T follicular helper cell (primary cell): ENCODE measurements at regions not wholly inside any gene's neighbourhood (a gene's known extent, or its start where the extent isn't known, plus 50 kb on each side); places are given as distances from the start of the nearest gene placed in this dataset.

Experiments
- DNase-seq: peaks from one replicate; pipeline ENCODE4 v3.0.0-alpha.2; 2020; ENCODE audit warnings: low read depth

DNA sequence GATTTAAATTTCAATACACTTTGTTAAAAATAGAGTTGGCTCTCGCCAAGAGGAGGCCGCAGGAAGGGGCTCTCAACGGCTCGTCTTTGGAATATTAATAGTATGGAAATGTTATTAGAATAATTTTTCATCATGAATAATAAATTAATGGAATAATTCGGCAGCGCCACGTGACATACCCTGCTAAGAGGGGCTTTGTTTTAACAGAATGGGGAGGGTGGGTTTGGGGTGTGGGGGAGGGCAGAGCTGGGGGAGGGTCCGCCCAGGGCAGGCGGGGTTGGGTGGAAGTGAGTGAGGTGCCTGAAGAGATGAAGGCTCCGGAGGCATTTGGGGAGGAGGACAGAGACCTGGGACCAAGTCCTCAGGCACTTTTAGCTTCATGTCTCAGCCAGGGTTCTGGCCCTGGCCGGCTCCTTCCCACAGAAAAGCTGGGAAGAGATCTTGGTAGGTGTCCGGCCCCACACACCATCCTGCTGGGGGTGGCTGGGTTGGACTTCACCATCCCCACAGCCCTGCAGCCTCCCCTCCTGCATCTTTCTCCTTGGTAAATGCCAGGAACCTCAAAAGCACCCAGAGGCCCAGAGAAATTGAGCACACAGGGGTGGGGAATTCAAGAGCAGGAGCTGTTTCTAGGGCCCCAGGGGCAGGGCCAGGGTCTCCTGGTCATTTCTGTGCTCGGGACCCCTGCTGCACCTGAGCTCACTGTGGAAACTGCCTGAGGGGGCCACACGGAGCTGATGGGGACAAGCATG is 93.6 kb upstream of the BHLHE23 start:
- DNase-seq: no peak

DNA sequence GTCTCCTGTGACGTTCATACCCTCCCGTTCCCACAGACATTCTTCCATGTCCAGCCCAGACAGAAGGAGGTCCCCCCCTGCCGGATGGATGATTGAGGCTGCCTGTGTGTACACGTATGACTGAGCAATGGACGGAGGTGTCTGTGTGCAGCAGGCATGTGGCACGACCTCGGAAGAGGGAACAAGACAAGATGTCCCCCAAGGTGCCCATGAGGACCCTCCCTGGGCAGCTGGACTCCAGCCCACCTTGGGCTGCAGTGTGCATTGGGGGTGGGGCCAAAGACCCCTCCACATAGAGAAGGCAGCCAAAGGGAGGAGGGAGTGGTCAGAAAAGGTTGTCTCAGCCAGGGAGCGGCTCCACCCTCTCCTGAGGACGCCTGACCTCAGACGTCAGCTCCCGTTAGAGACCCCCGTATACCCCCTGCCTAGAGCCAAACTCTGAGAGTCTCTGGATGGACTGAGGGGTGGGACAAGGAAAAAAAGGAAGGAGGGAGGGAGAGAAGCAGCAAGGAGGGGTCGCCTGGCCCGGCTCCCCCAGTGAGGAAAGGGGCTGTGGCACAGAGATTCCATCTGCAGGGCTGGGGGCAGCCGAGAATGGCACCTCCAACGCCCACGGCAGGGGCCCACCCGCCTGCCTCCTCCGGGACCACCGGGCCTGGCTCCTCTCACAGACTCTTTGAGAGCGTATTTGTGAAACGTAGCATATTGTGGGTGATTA is 92.9 kb upstream of the BHLHE23 start:
- no peak for DNase-seq

DNA sequence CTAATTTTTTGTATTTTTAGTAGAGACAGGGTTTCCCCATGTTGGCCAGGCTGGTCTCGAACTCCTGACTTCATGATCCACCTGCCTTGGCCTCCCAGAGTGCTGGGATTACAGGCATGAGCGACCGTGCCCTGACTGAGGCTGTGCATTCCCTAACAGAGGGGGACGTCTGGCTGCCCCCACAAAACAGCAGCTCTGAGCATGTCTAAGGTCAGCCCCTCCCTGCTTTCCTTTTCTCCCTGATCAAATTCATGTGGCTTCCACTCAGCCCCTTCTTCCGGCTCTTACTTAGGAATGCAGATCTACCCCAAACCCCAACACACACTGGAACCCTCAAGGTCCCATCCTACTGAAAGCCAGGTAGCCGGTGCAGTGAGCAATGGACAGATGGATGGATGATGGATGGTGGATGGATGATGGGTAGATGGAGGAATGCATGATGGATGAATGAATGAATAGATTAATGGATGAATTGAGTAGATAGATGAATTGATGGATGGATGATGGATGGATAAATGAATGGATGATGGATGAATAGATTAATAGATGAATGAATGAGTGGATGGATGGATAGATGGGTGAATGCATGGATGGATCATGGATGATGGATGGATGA is 91.5 kb upstream of the BHLHE23 start:
- no peak for DNase-seq

DNA sequence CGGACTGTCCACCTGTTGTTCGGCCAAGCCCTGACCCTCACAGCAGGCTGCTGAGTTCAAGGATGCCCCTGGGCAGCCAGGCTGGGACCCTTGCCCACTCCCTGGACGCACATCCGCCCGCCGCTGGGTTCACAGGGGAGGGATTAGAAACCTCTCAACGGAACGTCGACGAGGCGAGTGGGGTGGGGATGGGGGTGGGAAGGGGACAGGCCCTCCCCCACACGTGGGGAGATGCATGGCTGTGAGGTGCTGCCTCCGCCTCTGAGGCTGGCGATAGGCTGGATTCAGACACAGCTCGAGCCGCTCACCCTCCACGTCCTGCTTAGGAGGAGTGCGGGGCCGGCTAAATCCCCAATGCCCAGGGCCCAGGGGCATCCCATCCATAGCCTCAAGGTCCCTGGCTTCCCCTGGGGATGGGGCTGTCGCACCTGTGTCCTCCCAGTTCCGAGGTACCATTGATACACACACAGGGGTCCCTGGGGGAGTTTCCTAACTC is 90.6 kb upstream of the BHLHE23 start:
- no peak for DNase-seq

DNA sequence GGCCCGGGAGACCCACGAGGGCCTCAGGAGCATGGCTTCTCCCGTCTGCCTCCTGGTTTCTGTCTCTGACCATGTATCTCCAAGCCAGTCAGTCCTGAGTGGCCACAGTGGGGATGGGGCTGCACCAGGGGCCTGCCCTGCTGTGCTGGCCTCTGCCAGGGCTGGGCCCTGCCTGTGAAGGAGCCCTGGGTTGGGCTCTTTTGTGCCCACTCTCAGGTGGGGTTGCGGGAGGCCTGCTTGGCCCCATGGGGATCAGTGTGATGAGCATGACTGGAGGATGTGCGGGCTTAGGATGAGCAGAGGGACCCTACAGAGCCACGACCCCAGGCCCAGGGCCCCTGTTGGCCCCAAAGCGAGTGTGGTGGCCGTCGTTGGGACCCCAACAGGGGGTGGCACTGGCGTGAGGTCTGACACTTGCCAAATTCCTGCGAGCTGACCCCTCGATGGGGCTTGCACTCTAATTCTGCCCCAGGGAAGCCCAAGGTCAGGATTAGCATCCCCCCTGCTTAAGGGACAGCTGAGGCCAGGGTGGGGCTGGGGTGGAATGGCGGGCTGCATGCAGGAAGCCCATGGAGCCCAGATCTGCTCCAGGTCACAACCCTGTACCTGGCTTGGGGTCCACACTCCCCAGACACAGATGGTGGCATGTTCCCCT is 90.0 kb upstream of the BHLHE23 start:
- no peak for DNase-seq

DNA sequence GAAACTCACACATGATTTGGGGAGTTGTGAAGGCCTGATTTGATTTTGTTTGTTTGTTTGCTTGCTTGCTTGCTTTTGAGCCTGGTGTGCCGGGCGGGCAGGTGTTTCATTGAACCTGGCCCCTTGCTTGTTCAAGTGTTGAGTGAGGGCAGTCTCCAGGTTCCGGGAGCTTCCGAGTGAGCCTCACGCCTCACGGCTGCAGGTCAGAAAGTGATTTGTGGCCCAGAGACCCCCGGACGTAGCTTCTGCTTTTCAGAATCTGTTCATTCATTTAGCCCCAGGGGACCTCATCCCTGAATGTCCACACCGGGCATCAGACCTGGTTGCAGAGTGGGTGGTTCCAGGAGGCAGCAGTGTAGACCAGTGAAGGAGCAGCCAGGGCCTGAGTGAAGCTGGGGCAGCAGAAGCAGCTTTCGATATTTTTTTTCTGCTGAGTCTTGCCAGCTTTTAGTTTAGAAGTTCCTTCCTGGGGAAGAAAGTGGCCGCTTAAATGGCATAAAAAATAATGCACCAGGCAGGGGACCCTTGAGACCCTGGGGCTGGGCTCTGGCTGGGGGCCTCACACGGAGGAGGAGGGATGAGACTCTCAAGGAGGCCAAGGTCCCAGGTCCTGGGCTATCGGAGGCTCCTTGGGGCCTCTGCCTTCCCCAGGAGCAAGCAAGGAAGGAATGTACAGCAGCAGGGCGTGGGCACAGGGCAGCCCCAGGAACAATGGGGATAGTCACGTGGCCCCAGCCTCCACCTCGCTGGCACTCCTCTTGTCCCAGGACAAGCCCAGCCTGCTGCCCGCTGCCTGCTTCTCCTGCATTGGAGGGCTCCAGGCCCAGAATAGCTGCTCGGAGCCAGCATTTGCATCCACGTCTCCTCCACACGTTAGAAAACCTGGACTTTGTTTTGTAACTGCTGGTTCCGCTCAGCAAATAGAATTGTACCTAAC is 89.2 kb upstream of the BHLHE23 start:
- no peak for DNase-seq

DNA sequence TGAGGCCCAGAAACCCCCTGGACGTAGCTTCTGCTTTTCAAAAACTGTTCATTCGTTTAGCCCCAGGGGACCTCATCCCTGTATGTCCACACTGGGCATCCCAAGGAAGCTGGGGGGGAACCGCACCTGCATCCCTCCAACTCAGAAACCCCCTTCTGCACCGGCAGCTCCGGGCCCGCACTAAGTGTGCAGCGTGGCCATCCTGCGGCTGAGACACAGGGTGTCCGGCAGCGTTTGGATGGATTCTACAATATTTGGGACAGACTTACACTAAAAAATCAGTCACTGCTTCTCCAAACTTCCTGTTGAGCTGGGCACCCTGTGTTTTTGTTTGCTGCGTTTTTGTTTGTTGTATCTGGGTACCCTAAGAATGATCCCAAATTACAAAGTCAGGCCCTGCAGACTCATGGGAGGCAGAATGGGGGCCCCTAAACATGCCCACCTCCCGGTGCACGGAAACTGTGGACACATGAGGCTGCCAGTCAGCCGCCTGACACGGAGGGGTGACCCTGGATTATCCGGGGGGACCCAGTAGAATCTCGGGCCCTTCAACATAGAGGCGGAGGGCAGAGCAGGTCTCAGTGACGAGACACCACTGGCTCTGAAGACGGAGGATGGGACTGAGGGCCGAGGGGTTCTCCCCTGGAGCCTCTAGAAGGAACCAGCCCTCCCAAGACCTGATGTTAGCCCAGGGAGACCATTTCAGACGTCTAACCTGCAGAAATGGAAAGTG is 88.2 kb upstream of the BHLHE23 start:
- no peak for DNase-seq

DNA sequence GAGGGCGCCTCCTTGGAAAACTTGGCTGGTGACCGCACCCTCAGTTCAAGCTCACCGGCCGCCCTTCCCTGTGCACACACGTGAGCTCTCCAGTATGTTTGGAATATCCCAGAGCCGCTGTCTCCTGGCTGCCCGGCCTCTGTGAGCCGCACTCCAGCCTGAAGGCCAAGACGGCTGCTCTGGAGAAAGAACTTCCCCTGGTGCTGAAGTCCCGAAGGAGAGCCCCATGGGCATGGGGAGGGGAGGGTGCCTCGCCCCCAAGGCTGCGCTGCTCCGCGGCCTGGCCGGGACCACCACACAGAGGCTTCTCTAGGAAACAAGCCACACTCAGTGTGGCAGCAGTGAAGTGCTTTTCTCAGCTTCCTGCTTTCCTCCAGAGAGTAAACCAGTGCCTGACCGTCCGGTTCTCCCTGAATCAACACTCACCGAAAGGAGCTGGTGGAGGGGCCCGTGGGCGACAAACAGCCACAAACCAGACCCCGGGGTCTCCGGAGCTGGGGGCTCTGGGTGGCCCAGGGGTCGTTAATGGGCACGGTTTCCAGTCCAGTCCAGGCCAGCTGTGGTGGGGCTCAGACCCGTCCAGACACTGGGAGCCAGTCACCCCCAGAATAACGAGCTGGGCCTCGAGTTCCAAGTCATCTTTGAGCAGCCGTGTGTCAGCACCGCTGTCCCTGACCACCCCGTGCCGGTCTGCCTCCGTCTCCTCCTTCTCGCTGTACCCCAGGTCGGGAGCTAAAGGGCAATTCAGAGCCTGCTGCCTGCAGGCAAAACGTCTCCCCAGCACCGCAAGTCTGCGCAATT is 87.4 kb upstream of the BHLHE23 start:
- no peak for DNase-seq

DNA sequence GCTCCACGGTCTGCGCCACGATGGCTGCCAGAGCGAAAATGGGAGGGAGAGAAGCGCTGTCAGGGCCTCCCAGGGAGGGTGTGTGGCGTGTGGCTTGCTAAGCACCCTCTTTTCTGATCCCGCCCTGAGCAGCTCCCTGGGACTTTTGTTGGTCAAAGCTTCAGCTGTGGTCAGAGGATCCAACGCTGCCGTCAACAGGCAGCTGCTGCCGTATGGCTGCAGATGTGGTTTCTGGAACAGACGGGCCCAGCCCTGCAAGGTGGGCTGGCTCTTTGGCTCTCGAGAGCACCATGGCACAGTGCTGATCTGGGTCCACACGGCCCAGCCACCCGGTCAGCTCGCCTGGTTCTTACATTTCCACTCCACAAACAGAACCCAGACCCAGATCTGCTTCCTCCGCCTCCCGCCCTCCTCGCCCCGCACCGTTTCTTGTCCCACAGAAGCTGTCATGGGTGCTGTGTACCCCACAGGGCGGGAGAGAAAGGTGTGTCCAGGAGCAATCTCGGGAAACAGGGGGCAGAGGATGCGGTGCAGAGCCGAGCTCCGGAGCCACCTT is 86.0 kb upstream of the BHLHE23 start:
- DNase-seq: no peak

DNA sequence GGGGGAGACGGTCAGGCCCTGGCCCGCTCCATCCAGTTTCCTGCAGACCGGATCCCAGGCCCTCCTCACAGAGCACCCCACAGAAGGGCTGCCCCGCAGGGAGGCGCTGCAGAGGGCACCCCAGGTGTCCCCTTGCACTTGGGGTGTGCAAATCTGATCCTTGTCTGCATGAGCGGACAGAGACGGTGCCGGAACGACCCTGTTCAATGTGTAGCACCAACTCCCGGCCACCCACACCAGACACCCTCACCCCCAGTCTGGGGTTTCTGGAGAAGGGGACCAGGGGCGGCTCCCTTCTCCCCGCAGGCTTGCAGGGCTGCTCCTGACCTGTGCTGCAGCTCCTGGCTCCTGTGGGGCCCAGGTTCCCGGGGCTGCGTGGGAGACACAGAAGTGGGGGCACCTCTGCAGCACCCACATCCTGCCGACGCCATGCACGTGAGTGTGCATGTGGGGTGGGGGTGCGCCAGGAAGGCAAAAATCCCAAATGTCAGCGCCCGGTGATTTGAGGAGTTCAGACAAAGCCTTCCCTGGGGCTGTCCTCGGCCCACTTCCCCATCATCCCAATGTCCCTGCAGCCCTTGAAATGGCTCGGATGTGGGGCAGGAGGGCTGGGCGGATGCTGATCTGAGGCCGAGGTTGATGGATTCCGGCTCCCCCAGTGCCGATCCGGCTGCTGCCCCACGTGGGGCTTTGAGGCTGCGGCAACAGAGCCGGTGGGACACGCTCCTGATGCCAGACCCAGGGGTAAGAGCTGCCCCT is 85.3 kb upstream of the BHLHE23 start:
- DNase-seq: no peak

DNA sequence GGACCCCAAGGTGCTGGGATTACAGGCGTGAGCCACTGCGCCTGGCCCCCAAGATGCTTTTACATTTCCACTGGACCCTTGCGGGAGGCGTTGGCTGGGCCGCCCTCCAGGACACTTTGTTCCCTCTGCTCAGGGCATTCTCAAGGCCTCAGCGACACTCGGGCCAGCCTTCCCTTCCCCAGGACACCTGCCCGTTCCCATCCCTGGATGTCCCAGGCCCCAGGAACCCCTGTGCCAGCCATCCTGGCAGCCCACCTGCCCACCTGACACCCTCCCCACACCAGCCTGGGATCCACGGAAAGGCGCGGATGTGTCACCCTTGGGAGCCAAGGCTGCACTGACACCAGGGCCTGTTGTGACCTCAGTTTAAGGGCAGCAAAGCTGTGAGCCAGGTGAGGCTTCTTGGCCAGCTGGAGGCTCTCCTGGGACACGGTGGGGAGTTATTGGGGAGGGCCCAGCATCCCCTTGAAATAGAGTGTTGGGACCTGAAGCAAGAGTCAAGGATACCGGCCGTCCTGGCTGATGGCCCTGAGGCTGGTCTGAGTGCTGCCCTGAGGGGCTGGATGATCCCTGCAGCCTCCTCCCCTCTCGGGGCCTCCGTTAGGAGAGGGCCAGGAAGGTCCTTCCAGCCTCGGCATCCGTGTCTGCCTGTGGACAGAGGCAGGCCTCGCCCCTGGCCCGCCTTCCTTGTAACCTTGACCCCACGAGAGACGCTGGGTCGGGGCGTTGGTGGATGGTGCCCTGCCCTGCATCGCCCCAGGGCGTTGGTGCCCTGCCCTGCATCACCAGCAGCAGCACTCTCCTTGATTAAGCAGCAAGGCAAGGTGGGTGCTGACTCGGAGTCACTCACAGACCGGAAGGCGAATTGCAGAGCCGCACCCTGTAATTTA is 84.2 kb upstream of the BHLHE23 start:
- DNase-seq: no peak

DNA sequence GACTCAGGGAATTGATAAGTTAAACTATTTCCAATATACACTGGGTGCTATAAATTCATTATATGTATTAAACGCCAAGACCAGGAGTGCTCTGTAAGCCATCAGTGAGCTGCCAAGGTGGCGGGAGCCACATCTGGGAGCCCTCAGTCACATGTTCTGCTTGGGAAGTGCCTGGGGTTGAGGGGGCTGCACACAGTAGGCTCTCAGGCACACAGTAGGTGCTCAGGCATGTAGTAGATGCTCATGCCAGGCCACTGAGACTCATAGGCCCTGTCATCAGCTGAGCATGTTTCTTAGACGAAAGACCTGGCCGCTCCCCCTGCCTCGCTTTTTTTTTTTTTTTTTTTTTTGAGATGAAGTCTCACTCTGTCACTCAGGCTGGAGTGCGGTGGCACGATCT is 83.3 kb upstream of the BHLHE23 start:
- no peak for DNase-seq

DNA sequence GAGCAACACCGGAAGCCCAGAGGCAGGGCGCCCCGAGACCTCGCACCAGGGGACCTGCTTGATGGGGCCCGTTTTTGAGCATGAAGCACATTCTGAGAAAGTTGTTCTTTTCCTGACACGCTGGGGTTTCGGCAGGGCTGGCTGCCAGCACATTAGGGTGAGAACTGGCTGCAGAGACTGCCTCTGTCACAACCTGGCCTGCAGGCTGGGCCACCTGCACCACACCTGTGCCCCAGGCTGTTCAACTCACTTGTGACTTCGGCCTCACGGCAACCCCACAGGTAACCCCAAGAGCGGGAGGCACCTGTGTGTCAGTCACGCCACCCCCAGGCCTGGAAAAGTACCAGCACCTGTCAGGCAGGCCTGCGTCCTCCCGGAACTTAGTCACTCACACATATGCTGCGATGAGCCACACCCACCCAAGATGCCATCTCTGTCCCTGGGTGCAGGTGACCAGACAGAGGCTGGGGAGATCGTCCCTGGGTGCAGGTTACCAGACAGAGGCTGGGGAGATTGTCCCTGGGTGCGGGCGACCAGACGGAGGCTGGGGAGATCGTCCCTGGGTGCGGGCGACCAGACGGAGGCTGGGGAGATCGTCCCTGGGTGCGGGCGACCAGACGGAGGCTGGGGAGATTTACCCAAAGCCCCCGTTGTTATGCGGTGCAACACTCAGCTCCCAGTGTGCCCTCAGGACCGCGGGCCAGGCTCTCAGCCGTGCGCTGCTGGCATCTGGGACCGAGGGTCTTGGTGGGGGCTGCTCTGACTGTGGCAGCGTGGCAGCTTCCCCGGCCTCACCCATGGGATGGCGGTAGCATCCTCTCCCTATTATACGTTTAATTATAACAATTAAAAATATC is 82.5 kb upstream of the BHLHE23 start:
- no peak for DNase-seq

DNA sequence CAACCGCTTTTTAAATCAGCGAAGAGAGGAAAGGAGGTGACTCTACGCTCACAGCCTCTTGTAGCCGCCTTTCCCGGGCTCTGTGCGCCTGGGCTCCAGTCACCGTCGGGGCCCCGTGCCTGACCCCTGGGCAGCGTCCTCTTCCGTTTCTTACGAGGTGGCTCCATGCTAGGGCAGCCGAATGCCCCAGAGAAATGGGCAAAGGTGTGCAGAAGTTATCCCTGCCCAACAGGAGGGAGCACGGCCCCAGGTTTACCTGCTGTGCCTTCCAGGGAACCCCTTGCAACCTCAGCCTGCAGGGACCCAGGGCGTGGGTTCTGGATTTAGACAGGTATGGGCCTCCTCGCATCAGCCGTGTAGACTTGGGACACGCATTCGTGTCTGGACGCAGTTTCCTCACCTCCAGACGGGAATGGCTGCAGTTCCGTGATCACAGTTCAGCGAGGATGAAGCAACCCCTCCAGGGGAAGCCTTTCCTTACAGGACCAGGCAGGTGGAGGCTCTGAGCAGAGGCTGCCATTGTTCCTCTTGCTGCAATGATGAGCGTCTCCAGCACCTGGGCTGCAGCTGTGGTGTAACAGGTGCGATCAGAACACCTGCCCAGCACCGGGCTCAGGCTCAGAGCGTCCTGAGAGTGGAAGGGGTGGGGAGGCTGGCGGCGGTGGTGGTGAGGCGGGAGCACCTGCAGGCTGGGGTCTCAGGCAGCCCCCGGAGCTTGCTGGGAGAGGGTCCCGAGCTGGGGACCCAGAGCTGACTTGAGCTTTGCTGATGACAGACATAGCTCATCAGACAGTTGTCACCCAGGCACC is 81.3 kb upstream of the BHLHE23 start:
- DNase-seq: no peak

DNA sequence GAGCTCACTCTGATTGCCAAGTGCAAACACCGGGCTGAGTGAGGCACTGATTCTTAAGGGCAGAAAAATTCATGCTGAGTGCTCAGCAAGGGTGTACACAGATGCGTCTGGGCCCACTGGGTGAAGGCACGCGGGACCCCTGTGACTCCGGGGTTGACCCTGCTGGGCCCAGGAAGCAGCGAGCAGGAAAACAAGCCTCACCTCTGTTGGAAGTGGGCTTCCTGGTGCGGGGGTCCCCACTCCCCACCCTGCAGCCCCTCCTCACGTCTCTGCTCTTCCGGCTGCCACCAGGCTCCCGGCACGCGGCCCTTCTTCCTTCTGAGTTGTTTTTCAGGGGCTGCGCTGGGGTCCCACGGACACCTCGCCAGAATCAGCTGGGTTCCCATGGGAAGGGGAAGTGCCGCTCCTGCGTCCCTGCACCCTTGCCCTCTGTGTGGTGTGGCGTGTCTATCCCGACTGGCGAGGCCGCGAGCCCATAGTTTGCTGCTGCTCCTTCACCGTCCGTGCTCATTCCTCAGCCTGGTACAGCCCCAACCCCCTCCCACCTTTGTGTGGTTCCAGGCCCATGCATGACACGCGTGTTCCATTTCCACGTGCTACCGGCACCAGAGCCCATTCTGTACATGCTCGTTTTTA is 80.6 kb upstream of the BHLHE23 start:
- no peak for DNase-seq
